ENCODE measurements at regions not wholly inside any gene's neighbourhood (a gene's known extent, or its start where the extent isn't known, plus 50 kb on each side); places are given as distances from the start of the nearest gene placed in this dataset.

- no peak overlapping the region for H3K27ac ChIP-seq
- DNase-seq (ENCODE audit: low read depth in 1 of 2, low spot score in 2 of 2), result no peak
- H3K4me1 ChIP-seq (replicated peaks), result no peaks in the 10 kb centered on the region
- H3K4me3 ChIP-seq, result no peak overlapping the region
- no peaks in the 10 kb centered on the region for H3K36me3 ChIP-seq
- no peaks in the 10 kb centered on the region for H3K9me3 ChIP-seq (replicated peaks)
- no peaks in the 10 kb centered on the region for H3K27me3 ChIP-seq (replicated peaks)
Measured at GRCh38 chr7:110564246-110564645, 526.7 kb upstream of the LRRN3 start.

GRCh38 chr7:110568388-110568787 is 522.5 kb upstream of the LRRN3 start:
- Histone ChIP-seq H3K4me1 (replicated peaks) (0 out of 2 replicates have a peak, but pooled peaks cover 6% of the 10 kb centered on the region), H3K4me3 (no peak overlapping the region), H3K36me3 (no peaks in the 10 kb centered on the region), H3K9me3 (replicated peaks) (no peaks in the 10 kb centered on the region), H3K27ac (no peak overlapping the region), H3K27me3 (replicated peaks) (no peaks in the 10 kb centered on the region)
- no peak for DNase-seq (ENCODE audit: low read depth in 1 of 2, low spot score in 2 of 2)

GRCh38 chr7:110568932-110569331 is 522.0 kb upstream of the LRRN3 start:
- H3K36me3 ChIP-seq, result no peaks in the 10 kb centered on the region
- no peaks in the 10 kb centered on the region for H3K9me3 ChIP-seq (replicated peaks)
- H3K27ac ChIP-seq, result peak overlapping the region; percentile 19; the same call in 1 of the 2 replicates
- H3K27me3 ChIP-seq (replicated peaks), result no peaks in the 10 kb centered on the region
- peak in 1 of 2 experiments; percentile 15 for DNase-seq (ENCODE audit: low read depth in 1 of 2, low spot score in 2 of 2)
- H3K4me1 ChIP-seq (replicated peaks), result peaks cover 9% of the 10 kb centered on the region; the same call in 1 of the 2 replicates
- H3K4me3 ChIP-seq, result no peak overlapping the region

- peak overlapping the region; percentile 19; the same call in 1 of the 2 replicates for H3K27ac ChIP-seq
- peaks cover 14% of the 10 kb centered on the region; the same call in 1 of the 2 replicates for H3K4me1 ChIP-seq (replicated peaks)
- no peaks in the 10 kb centered on the region for H3K27me3 ChIP-seq (replicated peaks)
- no peaks in the 10 kb centered on the region for H3K36me3 ChIP-seq
- H3K9me3 ChIP-seq (replicated peaks), result no peaks in the 10 kb centered on the region
- peak in 1 of 2 experiments; percentile 29 for DNase-seq (ENCODE audit: low read depth in 1 of 2, low spot score in 2 of 2)
- H3K4me3 ChIP-seq, result no peak overlapping the region
Measured at GRCh38 chr7:110569486-110570205, 521.3 kb upstream of the LRRN3 start.

GRCh38 chr7:110573862-110574528 is 516.9 kb upstream of the LRRN3 start:
- H3K27me3 ChIP-seq (replicated peaks), result no peaks in the 10 kb centered on the region
- H3K27ac ChIP-seq, result peak overlapping the region; percentile 74
- H3K4me3 ChIP-seq, result no peak overlapping the region
- DNase-seq (ENCODE audit: low read depth in 1 of 2, low spot score in 2 of 2), result peak in 1 of 2 experiments; percentile 42
- H3K36me3 ChIP-seq, result no peaks in the 10 kb centered on the region
- H3K9me3 ChIP-seq (replicated peaks), result no peaks in the 10 kb centered on the region
- peaks cover 20% of the 10 kb centered on the region; the same call in 1 of the 2 replicates for H3K4me1 ChIP-seq (replicated peaks)

- H3K9me3 ChIP-seq (replicated peaks), result no peaks in the 10 kb centered on the region
- H3K4me3 ChIP-seq, result no peak overlapping the region
- no peak for DNase-seq (ENCODE audit: low read depth in 1 of 2, low spot score in 2 of 2)
- no peaks in the 10 kb centered on the region for H3K27me3 ChIP-seq (replicated peaks)
- H3K27ac ChIP-seq, result no peak overlapping the region
- no peaks in the 10 kb centered on the region; the same call in 1 of the 2 replicates for H3K4me1 ChIP-seq (replicated peaks)
- no peaks in the 10 kb centered on the region for H3K36me3 ChIP-seq
Measured at GRCh38 chr7:110587294-110587693, 503.6 kb upstream of the LRRN3 start.

- H3K4me1 ChIP-seq (replicated peaks), result peaks cover 3% of the 10 kb centered on the region; the same call in 1 of the 2 replicates
- no peak for DNase-seq (ENCODE audit: low read depth in 1 of 2, low spot score in 2 of 2)
- no peak overlapping the region for H3K27ac ChIP-seq
- H3K27me3 ChIP-seq (replicated peaks), result no peaks in the 10 kb centered on the region
- H3K4me3 ChIP-seq, result no peak overlapping the region
- no peaks in the 10 kb centered on the region for H3K9me3 ChIP-seq (replicated peaks)
- H3K36me3 ChIP-seq, result no peaks in the 10 kb centered on the region
Measured at GRCh38 chr7:110590415-110590814, 500.5 kb upstream of the LRRN3 start.

GRCh38 chr7:110591341-110591740 is 499.6 kb upstream of the LRRN3 start:
- Histone ChIP-seq H3K27ac (no peak overlapping the region), H3K27me3 (replicated peaks) (no peaks in the 10 kb centered on the region), H3K9me3 (replicated peaks) (no peaks in the 10 kb centered on the region), H3K4me3 (no peak overlapping the region), H3K4me1 (replicated peaks) (peaks cover 3% of the 10 kb centered on the region; the same call in 1 of the 2 replicates), H3K36me3 (no peaks in the 10 kb centered on the region)
- no peak for DNase-seq (ENCODE audit: low read depth in 1 of 2, low spot score in 2 of 2)

- H3K36me3 ChIP-seq, result no peaks in the 10 kb centered on the region
- H3K9me3 ChIP-seq (replicated peaks), result no peaks in the 10 kb centered on the region
- no peaks in the 10 kb centered on the region for H3K27me3 ChIP-seq (replicated peaks)
- no peak overlapping the region for H3K27ac ChIP-seq
- no peak overlapping the region for H3K4me3 ChIP-seq
- DNase-seq (ENCODE audit: low read depth in 1 of 2, low spot score in 2 of 2), result no peak
- peaks cover 3% of the 10 kb centered on the region; the same call in 1 of the 2 replicates for H3K4me1 ChIP-seq (replicated peaks)
Measured at GRCh38 chr7:110592557-110592956, 498.4 kb upstream of the LRRN3 start.

GRCh38 chr7:110593355-110593754 is 497.6 kb upstream of the LRRN3 start:
- H3K9me3 ChIP-seq (replicated peaks), result no peaks in the 10 kb centered on the region
- no peaks in the 10 kb centered on the region for H3K36me3 ChIP-seq
- no peak overlapping the region for H3K4me3 ChIP-seq
- H3K27ac ChIP-seq, result no peak overlapping the region
- no peak for DNase-seq (ENCODE audit: low read depth in 1 of 2, low spot score in 2 of 2)
- H3K4me1 ChIP-seq (replicated peaks), result peaks cover 3% of the 10 kb centered on the region; the same call in 1 of the 2 replicates
- H3K27me3 ChIP-seq (replicated peaks), result no peaks in the 10 kb centered on the region

- Histone ChIP-seq H3K27ac (no peak overlapping the region), H3K4me1 (replicated peaks) (peaks cover 3% of the 10 kb centered on the region; the same call in 1 of the 2 replicates), H3K9me3 (replicated peaks) (no peaks in the 10 kb centered on the region), H3K4me3 (no peak overlapping the region), H3K27me3 (replicated peaks) (no peaks in the 10 kb centered on the region), H3K36me3 (no peaks in the 10 kb centered on the region)
- no peak for DNase-seq (ENCODE audit: low read depth in 1 of 2, low spot score in 2 of 2)
Measured at GRCh38 chr7:110595694-110596093, 495.2 kb upstream of the LRRN3 start.

GRCh38 chr7:110600956-110601355 is 490.0 kb upstream of the LRRN3 start:
- H3K4me1 ChIP-seq (replicated peaks), result no peaks in the 10 kb centered on the region
- no peak overlapping the region for H3K27ac ChIP-seq
- DNase-seq (ENCODE audit: low read depth in 1 of 2, low spot score in 2 of 2), result no peak
- H3K27me3 ChIP-seq (replicated peaks), result no peaks in the 10 kb centered on the region
- H3K4me3 ChIP-seq, result no peak overlapping the region
- H3K36me3 ChIP-seq, result no peaks in the 10 kb centered on the region
- no peaks in the 10 kb centered on the region; the same call in 1 of the 2 replicates for H3K9me3 ChIP-seq (replicated peaks)

GRCh38 chr7:110601710-110602109 is 489.2 kb upstream of the LRRN3 start:
- H3K36me3 ChIP-seq, result no peaks in the 10 kb centered on the region
- DNase-seq (ENCODE audit: low read depth in 1 of 2, low spot score in 2 of 2), result no peak
- no peaks in the 10 kb centered on the region for H3K4me1 ChIP-seq (replicated peaks)
- no peaks in the 10 kb centered on the region for H3K27me3 ChIP-seq (replicated peaks)
- no peak overlapping the region for H3K4me3 ChIP-seq
- H3K9me3 ChIP-seq (replicated peaks), result no peaks in the 10 kb centered on the region; the same call in 1 of the 2 replicates
- H3K27ac ChIP-seq, result no peak overlapping the region

GRCh38 chr7:110604206-110604605 is 486.7 kb upstream of the LRRN3 start:
- DNase-seq (ENCODE audit: low read depth in 1 of 2, low spot score in 2 of 2), result no peak
- Histone ChIP-seq H3K36me3 (no peaks in the 10 kb centered on the region), H3K4me1 (replicated peaks) (no peaks in the 10 kb centered on the region), H3K27ac (no peak overlapping the region), H3K4me3 (no peak overlapping the region), H3K27me3 (replicated peaks) (no peaks in the 10 kb centered on the region), H3K9me3 (replicated peaks) (no peaks in the 10 kb centered on the region; the same call in 1 of the 2 replicates)
